Activated CD4-positive, alpha-beta T cell treated with anti-CD3 and anti-CD28 coated beads, Interleukin-2, amount 10 ng/mL, durations not matched to agents 7 days and 5 days (primary cell): ENCODE measurements at regions not wholly inside any gene's neighbourhood (a gene's known extent, or its start where the extent isn't known, plus 50 kb on each side); places are given as distances from the start of the nearest gene placed in this dataset.

Experiments used
- CTCF ChIA-PET: fragments of 350-600 bp; sonication (Branson Sonifier 250); formaldehyde crosslinking; loops from one replicate; lab custom pipeline; 2021; ENCODE audit warnings: antibody characterized with exemption; lab: Charles Lee
- POLR2A ChIA-PET: fragments of 350-600 bp; sonication (Branson Sonifier 250); formaldehyde crosslinking; loops from one replicate; lab custom pipeline; 2021; ENCODE audit warnings: antibody characterized with exemption; lab: Charles Lee
- DNase-seq: peaks from one replicate; pipeline ENCODE4 v3.0.0-alpha.2; 2020
- H3K27ac Mint-ChIP-seq: one replicate; pipeline ENCODE4 v1.8.0; 2021; ENCODE audit warnings: mild to moderate bottlenecking, moderate library complexity, mixed read lengths
- H3K27me3 Mint-ChIP-seq: one replicate; pipeline ENCODE4 v1.8.0; 2021; ENCODE audit warnings: mixed read lengths
- H3K36me3 Mint-ChIP-seq: one replicate; pipeline ENCODE4 v1.8.0; 2021; ENCODE audit warnings: low read depth, mixed read lengths
- H3K4me1 Mint-ChIP-seq: one replicate; pipeline ENCODE4 v1.8.0; 2021; ENCODE audit warnings: mixed read lengths
- H3K4me3 Mint-ChIP-seq: one replicate; pipeline ENCODE4 v1.8.0; 2021; ENCODE audit warnings: mild to moderate bottlenecking, moderate library complexity, mixed read lengths
- H3K9me3 Mint-ChIP-seq: one replicate; pipeline ENCODE4 v1.8.0; 2021; ENCODE audit warnings: mixed read lengths

DNA sequence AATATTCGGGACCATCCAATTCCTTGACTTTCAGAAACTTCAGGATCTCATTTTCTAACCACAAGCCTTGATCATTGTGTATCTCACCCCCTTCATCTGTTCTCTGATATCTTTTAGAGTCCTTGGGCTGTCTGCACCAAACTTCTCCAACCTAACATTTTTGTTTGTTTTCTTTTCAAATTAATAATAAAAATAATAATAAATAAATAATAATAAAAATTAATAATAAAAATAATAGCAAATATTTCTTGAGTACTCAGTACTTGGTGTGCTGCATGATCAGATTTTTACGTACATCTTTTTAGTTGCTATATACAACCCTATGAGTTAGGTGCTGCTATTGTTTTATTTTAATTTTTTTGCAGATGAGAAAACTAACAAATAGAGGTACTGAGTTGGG is 70.2 kb upstream of the TPRG1 start:
- DNase-seq: no peak
- Mint-ChIP-seq H3K4me3 (no peak overlapping the region), H3K27ac (no peak overlapping the region), H3K27me3 (peaks cover 4% of the 10 kb centered on the region), H3K9me3 (no peaks in the 10 kb centered on the region), H3K4me1 (no peaks in the 10 kb centered on the region), H3K36me3 (no peaks in the 10 kb centered on the region)
- POLR2A ChIA-PET: no interaction called here
- CTCF ChIA-PET: interaction anchor here (1.9 kb wide), 1 partner anchor 60 kb away, joined by 4 read pairs; no protein-coding TSS in a partner anchor

DNA sequence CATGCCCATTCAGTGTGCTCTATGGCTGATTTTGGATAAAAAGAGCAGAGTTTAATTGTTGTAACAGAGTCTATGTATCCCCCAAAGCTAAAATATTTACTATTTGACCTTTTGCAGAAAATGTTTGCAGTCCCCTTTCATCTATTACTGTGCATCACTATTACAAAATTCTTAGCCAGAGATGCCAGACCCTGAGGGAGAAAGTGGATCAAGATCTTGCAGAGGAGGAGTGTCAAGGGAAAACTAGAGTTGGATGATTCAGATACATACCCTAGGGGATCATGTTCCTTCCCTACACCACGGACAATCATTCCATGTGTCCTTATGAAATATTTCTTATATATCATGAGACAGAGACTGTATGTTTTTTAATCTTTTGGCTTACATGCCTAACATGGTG is 68.6 kb upstream of the TPRG1 start:
- no peak overlapping the region for H3K27ac Mint-ChIP-seq
- no peaks in the 10 kb centered on the region for H3K9me3 Mint-ChIP-seq
- POLR2A ChIA-PET: no interaction called here
- H3K4me3 Mint-ChIP-seq: no peak overlapping the region
- peaks cover 9% of the 10 kb centered on the region for H3K27me3 Mint-ChIP-seq
- no peak for DNase-seq
- no peaks in the 10 kb centered on the region for H3K4me1 Mint-ChIP-seq
- CTCF ChIA-PET: interaction anchor here (0.5 to 1.9 kb wide), 2 partner anchors 17 to 62 kb away, joined by 3 to 4 read pairs; no protein-coding TSS in a partner anchor
- no peaks in the 10 kb centered on the region for H3K36me3 Mint-ChIP-seq

DNA sequence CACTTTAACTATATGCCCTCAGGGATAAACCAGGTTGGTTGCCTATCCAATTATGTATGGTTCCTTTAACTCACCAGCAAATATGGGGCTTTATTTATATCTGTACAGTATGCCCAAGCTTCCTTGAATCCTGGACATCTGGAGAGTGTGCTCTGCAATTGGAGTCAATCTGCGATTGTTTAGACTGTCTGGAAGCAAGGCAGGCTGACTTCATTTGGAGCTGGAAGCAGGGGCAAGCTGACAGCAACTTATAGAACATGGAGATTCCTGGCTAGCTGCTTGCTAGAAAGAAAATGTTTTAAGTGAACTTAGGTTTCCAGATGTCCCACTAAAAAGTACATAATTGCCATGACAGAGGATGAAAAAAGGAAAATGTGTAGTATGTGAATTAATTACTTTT is 63.7 kb upstream of the TPRG1 start:
- H3K9me3 Mint-ChIP-seq: no peaks in the 10 kb centered on the region
- ChIA-PET CTCF (no interaction called here), POLR2A (no interaction called here)

DNA sequence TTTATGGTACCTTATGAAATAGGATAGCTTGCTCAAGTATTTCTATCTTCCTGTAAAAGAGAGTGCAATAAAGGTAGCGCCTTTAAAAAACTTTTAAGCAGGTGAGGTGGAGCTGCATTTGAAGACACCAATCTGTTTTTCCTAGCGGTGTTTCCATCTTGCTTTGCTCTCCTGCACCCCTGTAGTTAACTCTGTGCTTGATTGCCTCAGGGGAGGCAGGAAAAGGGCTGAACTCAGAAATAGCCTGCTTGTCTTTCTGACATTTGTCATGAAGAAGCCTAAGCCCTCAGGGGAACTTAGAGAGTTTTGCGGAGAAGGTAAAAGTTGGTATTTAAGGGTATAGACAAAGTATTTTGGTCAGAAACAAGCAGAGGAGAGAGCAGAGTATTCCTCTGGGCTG is 63.0 kb upstream of the TPRG1 start:
- Mint-ChIP-seq H3K9me3 (no peaks in the 10 kb centered on the region), H3K4me3 (no peak overlapping the region), H3K27ac (no peak overlapping the region), H3K36me3 (no peaks in the 10 kb centered on the region), H3K4me1 (no peaks in the 10 kb centered on the region), H3K27me3 (peaks cover 34% of the 10 kb centered on the region)
- DNase-seq: no peak
- ChIA-PET POLR2A (no interaction called here), CTCF (no interaction called here)

More for the DNA sequence above, 63.7 kb upstream of the TPRG1 start:
- Mint-ChIP-seq H3K27me3 (peaks cover 34% of the 10 kb centered on the region), H3K4me1 (no peaks in the 10 kb centered on the region), H3K36me3 (no peaks in the 10 kb centered on the region), H3K27ac (no peak overlapping the region), H3K4me3 (no peak overlapping the region)
- no peak for DNase-seq

DNA sequence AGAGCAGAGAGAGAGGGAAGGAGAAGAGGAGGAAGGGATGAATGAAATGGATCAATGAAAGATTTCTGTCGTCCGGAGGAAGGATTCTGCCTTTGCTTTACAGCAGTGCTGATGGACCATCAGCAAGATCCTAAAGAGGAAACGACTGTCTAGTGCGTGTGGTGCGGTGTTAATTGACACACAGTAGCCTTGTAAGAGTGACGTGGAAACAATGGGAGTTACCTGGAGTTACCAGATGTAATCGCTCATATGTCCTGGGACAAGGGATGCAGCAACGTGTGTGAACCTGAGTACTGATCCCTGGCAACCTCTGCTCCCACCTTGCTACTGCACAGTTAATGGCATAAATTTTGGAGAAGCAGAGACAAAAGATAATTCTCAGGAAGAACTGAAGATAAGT is 62.6 kb upstream of the TPRG1 start:
- no peak overlapping the region for H3K27ac Mint-ChIP-seq
- H3K9me3 Mint-ChIP-seq: no peaks in the 10 kb centered on the region
- ChIA-PET POLR2A (no interaction called here), CTCF (no interaction called here)
- H3K27me3 Mint-ChIP-seq: peaks cover 34% of the 10 kb centered on the region
- no peak for DNase-seq
- H3K4me3 Mint-ChIP-seq: no peak overlapping the region
- H3K36me3 Mint-ChIP-seq: no peaks in the 10 kb centered on the region
- no peaks in the 10 kb centered on the region for H3K4me1 Mint-ChIP-seq

DNA sequence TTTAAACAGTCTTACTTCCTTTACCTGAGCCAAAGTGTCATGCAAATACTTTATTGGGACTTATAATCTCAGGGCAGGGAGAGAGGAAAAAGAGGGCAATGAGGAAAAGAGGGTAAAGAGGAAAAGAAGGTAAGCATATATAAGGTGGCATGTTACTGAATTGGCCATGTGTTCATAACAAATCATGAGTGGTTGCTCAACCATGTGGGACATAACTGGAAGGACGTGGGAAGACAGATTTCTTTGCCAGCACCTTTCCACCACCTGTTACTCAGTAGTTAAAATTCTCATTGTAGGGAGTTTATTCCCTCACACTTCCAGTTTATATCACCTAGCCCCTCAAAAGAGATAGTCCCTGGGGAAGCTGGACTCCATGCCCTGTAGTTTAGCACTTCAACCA is 54.7 kb upstream of the TPRG1 start:
- no peak for DNase-seq
- Mint-ChIP-seq H3K9me3 (peaks cover 44% of the 10 kb centered on the region), H3K36me3 (peaks cover 22% of the 10 kb centered on the region), H3K4me3 (no peak overlapping the region), H3K27me3 (peaks cover 5% of the 10 kb centered on the region), H3K4me1 (peaks cover 12% of the 10 kb centered on the region), H3K27ac (no peak overlapping the region)
- ChIA-PET CTCF (no interaction called here), POLR2A (no interaction called here)

DNA sequence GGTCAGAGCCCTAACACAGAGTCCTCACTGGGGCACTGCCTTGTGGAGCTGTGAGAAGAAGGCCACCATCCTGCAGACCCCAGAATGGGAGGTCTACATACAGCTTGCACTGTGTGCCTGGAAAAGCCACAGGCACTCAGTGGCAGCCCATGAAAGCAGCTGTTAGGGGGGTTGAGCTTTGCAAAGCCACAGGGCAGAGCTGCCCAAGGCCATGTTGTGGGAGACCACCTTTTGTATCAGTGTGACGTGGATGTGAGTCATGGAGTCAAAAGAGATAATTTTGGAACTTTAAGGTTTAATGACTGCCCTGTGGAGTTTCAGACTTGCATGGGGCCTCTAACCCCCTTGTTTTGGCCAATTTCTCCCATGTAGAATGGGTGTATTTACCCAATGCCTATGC is 52.9 kb upstream of the TPRG1 start:
- H3K27me3 Mint-ChIP-seq: no peaks in the 10 kb centered on the region
- ChIA-PET POLR2A (no interaction called here), CTCF (interaction anchor here (1.0 kb wide), 1 partner anchor 219 kb away, joined by 3 read pairs; no protein-coding TSS in a partner anchor)
- H3K36me3 Mint-ChIP-seq: peaks cover 22% of the 10 kb centered on the region
- DNase-seq: no peak
- no peak overlapping the region for H3K27ac Mint-ChIP-seq
- peaks cover 44% of the 10 kb centered on the region for H3K9me3 Mint-ChIP-seq
- H3K4me3 Mint-ChIP-seq: no peak overlapping the region
- H3K4me1 Mint-ChIP-seq: peaks cover 13% of the 10 kb centered on the region

DNA sequence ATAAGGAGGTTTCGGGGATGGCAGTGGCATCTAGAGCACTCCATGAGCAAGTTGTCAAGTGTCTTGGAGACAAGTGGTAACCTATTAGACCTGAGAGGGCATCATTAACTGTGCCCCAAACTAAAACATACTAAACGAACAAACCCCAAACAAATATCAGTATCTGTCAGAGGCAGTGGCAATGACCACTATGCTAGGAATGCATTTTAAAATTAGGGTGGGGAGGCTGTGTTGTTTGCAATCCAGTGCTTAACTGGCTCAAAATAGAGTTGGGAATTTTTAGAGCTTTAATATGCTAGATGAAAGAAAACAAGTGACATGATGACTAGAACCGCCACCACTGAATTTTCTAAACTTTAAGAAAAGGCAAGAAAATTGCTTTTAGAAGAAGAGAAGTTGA is 51.8 kb upstream of the TPRG1 start:
- no peak for DNase-seq
- H3K27ac Mint-ChIP-seq: no peak overlapping the region
- peaks cover 22% of the 10 kb centered on the region for H3K36me3 Mint-ChIP-seq
- H3K27me3 Mint-ChIP-seq: no peaks in the 10 kb centered on the region
- peaks cover 44% of the 10 kb centered on the region for H3K9me3 Mint-ChIP-seq
- CTCF ChIA-PET: no interaction called here
- H3K4me3 Mint-ChIP-seq: no peak overlapping the region
- peaks cover 15% of the 10 kb centered on the region for H3K4me1 Mint-ChIP-seq
- POLR2A ChIA-PET: no interaction called here

DNA sequence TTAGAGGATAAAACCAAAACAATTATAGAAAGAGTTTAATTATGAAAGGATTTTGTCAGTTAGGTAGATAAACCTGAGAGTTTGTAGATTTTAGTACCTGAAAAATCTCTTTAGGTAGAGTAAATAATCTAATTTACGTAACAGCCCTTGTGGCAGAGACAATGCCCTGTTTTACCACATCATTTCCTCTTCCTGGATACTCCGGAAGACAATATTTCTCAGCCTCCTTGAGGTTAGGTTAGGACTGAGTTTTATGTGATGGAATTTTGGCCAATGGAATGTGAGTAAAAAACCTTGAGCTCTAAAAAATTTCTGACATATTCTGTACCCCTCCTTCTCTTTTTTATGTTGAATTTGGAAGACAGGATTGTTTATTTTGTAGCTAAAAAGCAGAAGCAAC is 50.7 kb upstream of the TPRG1 start:
- Mint-ChIP-seq H3K4me1 (peaks cover 19% of the 10 kb centered on the region), H3K36me3 (peaks cover 22% of the 10 kb centered on the region), H3K4me3 (no peak overlapping the region), H3K9me3 (peaks cover 44% of the 10 kb centered on the region), H3K27me3 (no peaks in the 10 kb centered on the region), H3K27ac (no peak overlapping the region)
- no peak for DNase-seq
- ChIA-PET CTCF (no interaction called here), POLR2A (no interaction called here)
